Prostate gland (tissue), 2 donors: ENCODE measurements at regions not wholly inside any gene's neighbourhood (a gene's known extent, or its start where the extent isn't known, plus 50 kb on each side); places are given as distances from the start of the nearest gene placed in this dataset.

ENCODE experiments used
- DNase-seq: peaks from one replicate; pipeline ENCODE4 v3.0.0-alpha.2; 2019; ENCODE audit warnings: low spot score
- H3K27ac ChIP-seq, 2 donors: fragments of 200-600 bp; sonication (generic); 2 replicates each; pipeline ENCODE4 v1.5.1; 2017 to 2019
- H3K27me3 ChIP-seq: fragments of 200-600 bp; sonication (generic); replicated peaks from 2 replicates; pipeline ENCODE4 v1.5.1; 2019; ENCODE audit not compliant: insufficient read depth
- H3K36me3 ChIP-seq, 2 donors: fragments of 200-600 bp; sonication (generic); 1 replicate in 1 of 2; 2 replicates in 1 of 2; pipeline versions ENCODE4 v1.5.1 to v1.8.1; 2017 to 2019
- H3K4me1 ChIP-seq: fragments of 200-600 bp; sonication (generic); replicated peaks from 2 replicates; pipeline ENCODE4 v1.5.1; 2019
- H3K4me3 ChIP-seq, 2 donors: fragments of 200-600 bp; sonication (generic); 2 replicates each; pipeline ENCODE4 v1.5.1; 2017 to 2019
- H3K9me3 ChIP-seq: fragments of 200-600 bp; sonication (generic); 2 replicates; pipeline ENCODE4 v1.5.1; 2017
- POLR2A ChIP-seq: fragments of 450-650 bp; IDR thresholded peaks from one replicate; pipeline ENCODE4 v1.6.1; 2016; ENCODE audit warnings: antibody characterized with exemption, mild to moderate bottlenecking
- POLR2AphosphoS5 ChIP-seq: sonication (generic); formaldehyde crosslinking; IDR thresholded peaks from one replicate; pipeline ENCODE4 v1.6.1; 2017; ENCODE audit warnings: antibody characterized with exemption
- WGBS: methylation state at CpG from one replicate; pipeline ENCODE4 v1.1.5; 2018; 5-methylcytosine and 5-hydroxymethylcytosine counted together
- intact Hi-C: fragments of 100-400 bp; cut with DNase I; formaldehyde crosslinking; loops from one replicate; pipeline ENCODE4 v1.14.2; 2022
- TF ChIP-seq, protein P1 (sequence below), 4 experiments: fragments of 200-600 bp in 2 of 4; fragments of 450-650 bp in 2 of 4; sonication (generic) in 2 of 4; IDR thresholded peaks; 1 replicate in 3 of 4; 2 replicates in 1 of 4; pipeline ENCODE4 v1.5.1; 2016 to 2019; ENCODE audit warnings: antibody characterized with exemption in 4 of 4, mild to moderate bottlenecking in 2 of 4, moderate library complexity in 2 of 4

- no peaks in the 10 kb centered on the region for H3K36me3 ChIP-seq
- H3K9me3 ChIP-seq = no peaks in the 10 kb centered on the region
- no peak overlapping the region for H3K4me3 ChIP-seq
- no peaks in the 10 kb centered on the region for H3K27me3 ChIP-seq
- whole genome bisulfite sequencing = 62% methylated on average over 19 of the region's 19 CpGs
- no peaks in the 10 kb centered on the region for H3K4me1 ChIP-seq
- no peak overlapping the region for H3K27ac ChIP-seq
- DNase-seq = no peak
- TF ChIP-seq POLR2A (no peak), POLR2AphosphoS5 (no peak)
- TF ChIP-seq, protein P1, sequence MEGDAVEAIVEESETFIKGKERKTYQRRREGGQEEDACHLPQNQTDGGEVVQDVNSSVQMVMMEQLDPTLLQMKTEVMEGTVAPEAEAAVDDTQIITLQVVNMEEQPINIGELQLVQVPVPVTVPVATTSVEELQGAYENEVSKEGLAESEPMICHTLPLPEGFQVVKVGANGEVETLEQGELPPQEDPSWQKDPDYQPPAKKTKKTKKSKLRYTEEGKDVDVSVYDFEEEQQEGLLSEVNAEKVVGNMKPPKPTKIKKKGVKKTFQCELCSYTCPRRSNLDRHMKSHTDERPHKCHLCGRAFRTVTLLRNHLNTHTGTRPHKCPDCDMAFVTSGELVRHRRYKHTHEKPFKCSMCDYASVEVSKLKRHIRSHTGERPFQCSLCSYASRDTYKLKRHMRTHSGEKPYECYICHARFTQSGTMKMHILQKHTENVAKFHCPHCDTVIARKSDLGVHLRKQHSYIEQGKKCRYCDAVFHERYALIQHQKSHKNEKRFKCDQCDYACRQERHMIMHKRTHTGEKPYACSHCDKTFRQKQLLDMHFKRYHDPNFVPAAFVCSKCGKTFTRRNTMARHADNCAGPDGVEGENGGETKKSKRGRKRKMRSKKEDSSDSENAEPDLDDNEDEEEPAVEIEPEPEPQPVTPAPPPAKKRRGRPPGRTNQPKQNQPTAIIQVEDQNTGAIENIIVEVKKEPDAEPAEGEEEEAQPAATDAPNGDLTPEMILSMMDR (IDR thresholded peaks at IDR 0.05) = no peak
- intact Hi-C loops = no loop called here
Observed at GRCh38 chr15:39426552-39427532, 154.0 kb upstream of the THBS1 start.

DNA sequence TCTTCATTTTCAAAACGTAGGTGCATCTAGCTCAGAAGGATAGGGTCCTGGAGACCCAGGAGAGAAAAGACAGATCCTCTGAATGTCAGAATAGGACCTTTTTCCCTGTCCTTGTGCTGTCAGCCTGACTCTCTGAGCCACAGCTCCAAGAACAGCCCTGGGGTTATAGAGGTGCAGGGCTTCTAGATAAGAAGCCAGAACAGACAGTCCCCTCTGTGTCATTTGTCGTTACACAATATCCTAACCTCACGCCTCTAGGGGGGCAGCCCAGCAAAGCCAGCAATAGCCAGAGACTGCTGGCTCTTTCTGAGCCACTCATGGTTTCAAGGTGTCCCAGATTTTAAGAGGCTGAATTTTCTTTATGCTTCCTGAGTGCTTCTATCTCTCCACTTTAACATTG is 153.2 kb upstream of the THBS1 start:
- no peak for DNase-seq
- no peak overlapping the region for H3K27ac ChIP-seq

GRCh38 chr15:39429898-39430357 is 151.0 kb upstream of the THBS1 start:
- Histone ChIP-seq H3K27me3 (no peaks in the 10 kb centered on the region), H3K9me3 (no peaks in the 10 kb centered on the region), H3K4me1 (no peaks in the 10 kb centered on the region), H3K36me3 (no peaks in the 10 kb centered on the region), H3K4me3 (no peak overlapping the region), H3K27ac (no peak overlapping the region)
- TF ChIP-seq POLR2AphosphoS5 = no peak
- TF ChIP-seq, protein P1 (IDR thresholded peaks at IDR 0.05) = no peak
- TF ChIP-seq POLR2A = no peak
- DNase-seq = no peak
- intact Hi-C loops = no loop called here
- WGBS = 24% methylated on average over 3 of the region's 3 CpGs

More for the DNA sequence above, 153.2 kb upstream of the THBS1 start:
- H3K27me3 ChIP-seq = no peaks in the 10 kb centered on the region
- no peaks in the 10 kb centered on the region for H3K4me1 ChIP-seq
- H3K4me3 ChIP-seq = no peak overlapping the region
- 66% methylated on average over 3 of the region's 3 CpGs for WGBS
- no peaks in the 10 kb centered on the region for H3K9me3 ChIP-seq
- TF ChIP-seq POLR2A (no peak), POLR2AphosphoS5 (no peak)
- TF ChIP-seq, protein P1 (IDR thresholded peaks at IDR 0.05) = no peak
- H3K36me3 ChIP-seq = no peaks in the 10 kb centered on the region
- intact Hi-C loops = no loop called here

GRCh38 chr15:39430389-39430788 is 150.5 kb upstream of the THBS1 start:
- TF ChIP-seq, protein P1 (IDR thresholded peaks at IDR 0.05) = no peak
- TF ChIP-seq POLR2AphosphoS5 (no peak), POLR2A (no peak)
- no peaks in the 10 kb centered on the region for H3K9me3 ChIP-seq
- no peaks in the 10 kb centered on the region for H3K36me3 ChIP-seq
- intact Hi-C loops = no loop called here
- 81% methylated on average over 3 of the region's 3 CpGs for WGBS
- DNase-seq = no peak
- no peak overlapping the region for H3K4me3 ChIP-seq
- H3K27ac ChIP-seq = no peak overlapping the region
- no peaks in the 10 kb centered on the region for H3K27me3 ChIP-seq
- no peaks in the 10 kb centered on the region for H3K4me1 ChIP-seq
